Left ventricle myocardium superior (tissue), 1 donor: ENCODE measurements at regions not wholly inside any gene's neighbourhood (a gene's known extent, or its start where the extent isn't known, plus 50 kb on each side); places are given as distances from the start of the nearest gene placed in this dataset.
"Not testable (repeated sequence)": the region's sequence is repeated elsewhere in the genome, so short reads cannot be mapped to it uniquely, and the experiment has no call there.

ENCODE experiments used
- ATAC-seq: fragments of 200-7000 bp; cut with Tn5 transposase; one replicate; pipeline ENCODE4 v1.9.1; 2020; ENCODE audit warnings: mild to moderate bottlenecking, moderate library complexity
- DNase-seq: peaks from one replicate; pipeline ENCODE4 v3.0.0-alpha.2; 2020
- intact Hi-C: fragments of 100-400 bp; cut with micrococcal nuclease; formaldehyde crosslinking; loops from one replicate; pipeline ENCODE4 v1.11.0; 2022
- donor health status: DM: no; HTN: yes; CAD: no; lungs with severe emphysema.

DNA sequence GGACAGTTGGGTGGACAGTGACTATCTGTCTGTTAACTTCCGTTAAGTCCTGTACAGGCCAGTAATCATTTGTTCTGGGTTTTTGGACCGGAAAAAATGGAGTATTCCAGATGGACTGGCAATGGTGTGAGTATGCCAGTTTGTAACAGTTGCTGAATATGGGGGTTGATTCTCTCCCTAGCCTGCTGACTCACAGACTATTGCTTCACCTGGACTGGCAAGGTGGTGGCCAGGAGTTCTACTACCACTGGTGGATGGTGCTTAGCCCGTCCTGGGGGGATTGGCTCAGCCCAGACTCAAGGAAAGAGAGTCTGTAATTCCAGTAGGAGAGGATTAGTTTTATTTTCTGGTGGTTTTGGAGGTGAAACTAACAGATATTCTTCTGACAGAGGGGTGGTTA lies 343.8 kb upstream of the USP9Y start:
- no peak for DNase-seq
- ATAC-seq, result no peak
- intact Hi-C loops, result no loop called here

DNA sequence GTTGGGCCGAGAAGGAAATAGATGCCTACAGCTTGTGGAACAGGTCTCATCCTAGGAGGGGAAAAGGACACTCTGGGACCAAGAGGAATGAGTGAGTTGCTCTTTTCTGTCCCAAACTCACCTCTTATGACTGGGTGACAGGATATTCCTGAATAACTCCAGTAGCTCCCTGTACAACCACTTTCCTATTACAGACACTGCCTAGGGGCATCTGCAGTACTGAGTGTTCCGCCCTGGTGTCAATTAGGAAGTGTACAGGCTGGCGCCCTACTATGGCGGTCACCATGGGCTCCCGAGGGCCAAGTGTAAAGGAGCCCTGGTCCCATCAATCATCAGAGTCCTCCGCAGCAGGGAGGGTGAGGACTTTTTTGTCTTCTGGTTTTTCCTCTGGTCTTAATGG lies 343.4 kb upstream of the USP9Y start:
- DNase-seq, result no peak
- intact Hi-C loops, result no loop called here
- ATAC-seq, result no peak

DNA sequence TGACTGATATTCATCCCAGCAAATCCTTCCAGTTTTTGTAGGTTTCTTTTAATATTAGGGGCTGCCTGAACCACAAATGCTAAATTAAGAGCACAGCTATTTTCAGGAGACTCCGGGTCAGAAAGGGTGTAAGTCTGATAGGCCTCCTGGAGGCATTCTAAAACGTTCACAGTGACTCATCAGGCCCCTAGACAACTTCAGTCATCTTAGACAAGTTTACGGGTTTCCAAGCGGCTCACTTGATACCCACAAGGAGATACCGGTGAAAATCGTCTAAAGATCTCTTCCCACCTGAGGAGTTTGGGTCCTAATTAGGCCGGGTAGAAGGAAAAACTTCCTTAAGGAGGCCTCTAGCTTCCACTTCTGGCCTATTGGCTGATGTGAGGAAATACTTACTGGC lies 342.7 kb upstream of the USP9Y start:
- intact Hi-C loops, result no loop called here
- ATAC-seq, result no peak
- DNase-seq, result no peak

DNA sequence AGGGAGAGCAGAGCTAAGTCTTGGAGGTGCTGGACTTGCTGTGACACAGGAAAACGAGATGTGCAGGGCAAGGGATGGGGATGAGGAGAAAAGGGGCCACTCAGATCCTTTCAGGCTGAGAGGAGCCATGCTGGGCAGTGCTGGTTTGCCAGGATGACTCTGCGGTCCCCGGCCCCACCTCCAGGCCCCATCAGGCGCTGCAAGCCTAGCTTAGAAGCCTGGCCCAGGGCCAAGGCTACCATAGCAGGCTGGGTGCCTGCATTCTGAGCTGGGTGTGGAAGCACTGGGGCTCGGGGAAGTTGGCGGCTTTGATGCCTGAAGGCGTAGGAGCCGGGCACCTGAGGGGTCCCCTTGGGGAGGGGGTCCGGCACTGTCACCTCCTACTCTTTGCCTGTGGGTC lies 341.2 kb upstream of the USP9Y start:
- intact Hi-C loops, result no loop called here
- DNase-seq (peak; percentile 44), ATAC-seq (peak; percentile 67)

DNA sequence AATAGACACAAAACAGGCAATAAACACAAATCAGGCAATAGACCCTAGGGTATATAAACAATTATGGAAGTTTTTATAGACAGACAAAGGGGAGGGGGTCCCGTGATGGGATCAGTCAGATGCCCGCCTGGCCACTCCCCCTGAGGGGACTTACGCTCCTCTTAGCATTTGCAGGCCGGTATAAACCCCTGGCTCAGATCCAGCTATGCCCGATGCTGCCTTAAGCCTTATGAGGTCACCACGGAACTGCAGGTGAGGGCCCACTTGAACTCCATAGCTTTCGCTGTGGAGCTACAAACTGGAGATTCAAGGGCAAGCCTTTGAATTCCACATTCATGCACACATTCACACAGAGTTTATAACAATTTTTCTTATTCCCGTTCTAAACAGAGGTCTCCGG lies 340.5 kb upstream of the USP9Y start:
- no peak for ATAC-seq
- intact Hi-C loops, result no loop called here
- no peak for DNase-seq

DNA sequence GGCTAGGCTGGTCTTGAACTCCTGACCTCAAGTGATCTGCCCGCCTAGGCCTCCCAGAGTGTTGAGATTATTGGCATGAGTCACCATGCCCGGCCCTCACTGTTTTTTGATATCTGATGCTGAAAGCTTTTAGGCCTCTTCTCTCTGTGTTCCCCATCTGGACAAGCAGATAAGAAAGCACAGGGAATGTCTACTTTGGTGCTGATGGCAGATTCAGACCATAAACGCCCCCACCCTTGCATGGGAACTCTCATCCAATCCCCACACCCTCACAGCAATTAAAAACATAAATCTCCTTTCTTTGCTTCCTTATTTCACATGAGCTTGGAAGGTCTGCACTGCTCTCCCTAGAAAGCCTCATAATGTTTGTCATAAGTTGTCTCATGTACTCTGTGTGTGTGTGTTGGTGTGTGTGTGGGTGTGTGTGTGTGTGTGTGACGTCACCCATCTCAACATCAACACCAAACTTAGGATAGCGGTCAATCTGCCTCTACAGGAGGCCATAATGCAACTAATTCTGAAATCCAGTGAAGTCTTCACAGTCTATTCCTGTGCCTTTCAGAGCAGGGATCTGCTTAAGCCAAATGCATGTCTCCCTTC lies 335.6 kb upstream of the USP9Y start:
- ATAC-seq (no peak), DNase-seq (no peak)
- intact Hi-C loops, result no loop called here

DNA sequence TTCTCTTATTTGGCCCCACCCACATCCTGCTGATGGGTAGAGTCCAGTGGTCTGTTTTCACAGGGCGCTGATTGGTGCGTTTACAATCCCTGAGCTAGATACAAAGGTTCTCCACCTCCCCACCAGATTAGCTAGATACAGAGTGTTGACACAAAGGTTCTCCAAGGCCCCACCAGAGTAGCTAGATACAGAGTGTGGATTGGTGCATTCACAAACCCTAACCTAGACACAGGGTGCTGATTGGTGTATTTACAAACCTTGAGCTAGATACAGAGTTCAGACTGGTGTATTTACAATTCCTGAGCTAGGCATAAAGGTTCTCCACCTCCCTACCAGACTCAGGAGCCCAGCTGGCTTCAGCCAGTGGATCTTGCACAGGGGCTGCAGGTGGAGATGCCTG lies 326.4 kb upstream of the USP9Y start:
- intact Hi-C loops, ATAC-seq, DNase-seq: not testable (repeated sequence)

DNA sequence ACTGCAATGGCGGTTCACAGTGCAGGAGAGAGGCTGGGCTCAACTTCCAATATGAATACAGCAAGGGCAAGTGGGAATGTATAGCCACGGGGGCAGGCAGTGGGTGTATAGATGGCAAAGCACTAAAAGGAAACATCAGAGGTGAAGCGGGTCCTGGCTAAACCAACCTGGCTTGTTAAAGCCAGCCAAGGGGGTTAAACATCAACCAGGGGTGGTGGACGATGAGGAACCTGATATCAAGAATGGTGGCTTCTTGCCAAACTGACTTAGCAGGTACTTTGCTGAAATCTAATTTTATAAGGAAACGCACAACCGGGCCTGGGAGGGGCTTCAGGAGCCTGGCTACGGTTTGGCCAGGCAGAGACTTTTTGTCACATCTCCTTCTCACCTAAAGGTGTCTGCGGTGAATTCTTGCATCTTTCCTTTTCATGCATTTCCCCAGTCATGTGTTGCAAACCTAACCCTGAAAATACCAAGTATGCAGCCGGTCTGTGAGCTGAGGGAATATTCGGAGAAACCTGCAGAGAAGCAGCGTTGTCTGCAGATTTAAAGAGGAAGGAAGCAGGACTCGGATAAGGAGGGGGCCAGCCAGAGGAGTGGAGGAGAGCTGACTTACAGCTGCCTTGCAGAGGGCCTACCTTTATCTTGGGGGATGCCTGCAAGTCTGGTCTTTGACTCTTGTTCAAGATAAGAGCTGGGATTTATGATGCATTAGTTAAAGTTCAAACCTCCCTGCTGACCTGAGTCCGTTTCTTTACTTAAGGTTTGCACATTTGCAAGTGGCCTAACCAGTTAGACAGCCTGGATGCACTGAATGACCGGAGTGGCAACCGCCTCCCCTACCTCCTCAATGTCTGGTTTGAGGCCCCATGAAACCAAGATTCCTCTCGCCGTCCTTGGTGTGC lies 309.1 kb upstream of the USP9Y start:
- DNase-seq, intact Hi-C loops, ATAC-seq: not testable (repeated sequence)

DNA sequence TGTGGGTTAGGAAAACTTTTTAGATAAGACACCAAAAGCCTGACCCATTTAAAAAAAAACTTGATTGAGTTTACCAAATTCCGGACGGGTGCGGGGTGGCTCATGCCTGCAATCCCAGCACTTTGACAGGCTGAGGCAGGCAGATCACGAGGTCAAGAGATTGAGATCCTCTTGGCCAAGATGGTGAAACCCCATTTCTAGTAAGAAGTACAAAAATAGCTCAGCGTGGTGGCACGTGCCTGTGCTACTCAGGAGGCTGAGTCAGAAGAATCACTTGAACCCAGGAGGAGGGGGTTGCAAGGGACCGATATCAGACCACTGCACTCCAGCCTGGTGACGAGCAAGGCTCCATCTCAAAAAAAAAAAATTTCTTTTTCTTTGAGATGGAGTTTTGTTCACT lies 307.8 kb upstream of the USP9Y start:
- intact Hi-C loops, result no loop called here
- ATAC-seq (no peak), DNase-seq (no peak)

DNA sequence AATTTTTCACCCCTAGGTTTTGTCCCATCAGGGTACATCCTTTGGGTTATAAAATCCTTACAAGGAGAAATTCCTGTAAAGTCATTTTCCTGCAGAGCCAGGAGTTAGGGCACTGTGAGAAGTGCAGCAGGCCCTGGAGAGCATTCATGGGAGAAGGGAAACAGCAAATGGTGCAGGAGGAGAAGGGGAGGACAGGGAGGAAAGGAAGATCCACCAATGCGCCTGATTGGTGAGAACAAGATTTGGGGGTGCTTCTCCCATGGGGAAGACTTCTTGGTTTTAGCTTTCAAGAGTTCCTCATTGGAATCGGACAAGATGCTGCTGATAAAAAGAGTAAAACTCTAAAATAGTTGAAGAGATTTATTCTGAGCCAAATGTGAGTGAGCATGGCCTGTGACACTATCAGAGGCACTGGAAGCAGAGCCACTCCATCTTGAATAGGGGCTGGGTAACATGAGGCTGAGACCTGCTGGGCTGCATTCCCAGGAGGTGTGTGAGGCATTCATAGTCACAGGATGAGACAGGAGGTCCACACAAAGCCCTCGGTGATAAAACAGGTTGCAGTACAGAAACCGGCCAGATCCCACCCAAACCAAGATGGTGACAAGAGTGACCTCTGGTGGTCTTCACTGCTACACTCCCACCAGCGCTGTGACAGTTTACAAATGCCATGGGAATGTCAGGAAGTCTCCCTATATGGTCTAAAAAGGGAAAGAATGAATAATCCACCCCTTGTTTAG lies 305.5 kb upstream of the USP9Y start:
- ATAC-seq, intact Hi-C loops, DNase-seq: not testable (repeated sequence)

DNA sequence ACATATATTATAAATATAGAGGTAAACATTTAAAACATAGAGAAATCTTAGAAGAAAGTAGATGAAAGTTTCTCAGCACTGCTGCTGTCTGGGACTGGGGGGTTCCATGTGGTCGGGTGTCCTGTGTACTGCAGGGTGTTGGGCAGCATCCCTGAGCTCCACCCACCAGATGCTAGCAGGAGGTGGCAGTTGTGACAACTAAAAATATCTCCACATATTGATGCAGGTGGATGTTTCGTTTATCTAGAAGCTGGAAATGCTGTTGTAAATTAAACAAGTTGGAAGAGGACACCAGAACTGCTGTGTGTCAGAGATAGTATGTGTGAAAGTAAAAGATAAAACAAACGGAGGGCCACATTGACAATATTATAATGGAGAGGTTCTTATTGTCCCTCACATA lies 297.1 kb upstream of the USP9Y start:
- ATAC-seq, result no peak
- DNase-seq, result no peak
- intact Hi-C loops, result no loop called here

DNA sequence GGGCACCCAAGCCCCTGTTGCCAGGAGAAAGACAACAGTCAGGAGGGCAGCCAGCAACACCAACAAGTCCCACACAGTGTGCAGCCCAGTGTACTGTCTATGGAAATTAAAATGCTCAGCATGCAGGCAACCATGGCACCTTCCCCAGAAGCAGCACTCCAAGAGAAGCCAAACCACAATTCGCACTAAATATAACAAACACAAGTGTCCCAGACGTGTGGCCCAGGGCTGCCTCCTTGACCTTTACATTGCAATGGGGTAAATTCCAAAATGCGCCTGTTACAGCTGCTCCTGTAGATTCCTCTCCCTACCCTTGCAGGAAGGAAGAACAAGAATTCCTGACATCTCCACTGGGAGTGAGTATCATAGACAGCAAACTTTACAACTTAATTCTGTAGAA lies 292.8 kb upstream of the USP9Y start:
- ATAC-seq (no peak), DNase-seq (no peak)
- intact Hi-C loops, result no loop called here

DNA sequence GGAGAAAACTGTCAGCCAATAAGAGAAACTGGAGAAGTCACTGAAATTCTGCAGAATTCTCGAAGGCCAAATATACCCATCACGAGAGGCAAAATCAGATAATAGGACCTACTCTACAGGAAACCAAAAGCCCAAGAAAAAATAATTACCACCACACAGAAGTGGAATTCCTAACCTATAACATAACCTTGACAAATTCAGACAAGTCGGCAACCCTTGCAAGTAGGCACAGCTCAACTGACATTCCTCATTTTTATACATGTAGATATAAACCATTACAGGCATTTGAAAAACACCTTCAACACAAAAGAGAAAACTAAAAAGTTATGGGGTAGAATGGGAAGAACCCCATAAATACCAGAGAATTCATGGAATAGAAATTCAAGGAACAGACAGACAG lies 290.3 kb upstream of the USP9Y start:
- no peak for ATAC-seq
- no peak for DNase-seq
- intact Hi-C loops, result no loop called here

DNA sequence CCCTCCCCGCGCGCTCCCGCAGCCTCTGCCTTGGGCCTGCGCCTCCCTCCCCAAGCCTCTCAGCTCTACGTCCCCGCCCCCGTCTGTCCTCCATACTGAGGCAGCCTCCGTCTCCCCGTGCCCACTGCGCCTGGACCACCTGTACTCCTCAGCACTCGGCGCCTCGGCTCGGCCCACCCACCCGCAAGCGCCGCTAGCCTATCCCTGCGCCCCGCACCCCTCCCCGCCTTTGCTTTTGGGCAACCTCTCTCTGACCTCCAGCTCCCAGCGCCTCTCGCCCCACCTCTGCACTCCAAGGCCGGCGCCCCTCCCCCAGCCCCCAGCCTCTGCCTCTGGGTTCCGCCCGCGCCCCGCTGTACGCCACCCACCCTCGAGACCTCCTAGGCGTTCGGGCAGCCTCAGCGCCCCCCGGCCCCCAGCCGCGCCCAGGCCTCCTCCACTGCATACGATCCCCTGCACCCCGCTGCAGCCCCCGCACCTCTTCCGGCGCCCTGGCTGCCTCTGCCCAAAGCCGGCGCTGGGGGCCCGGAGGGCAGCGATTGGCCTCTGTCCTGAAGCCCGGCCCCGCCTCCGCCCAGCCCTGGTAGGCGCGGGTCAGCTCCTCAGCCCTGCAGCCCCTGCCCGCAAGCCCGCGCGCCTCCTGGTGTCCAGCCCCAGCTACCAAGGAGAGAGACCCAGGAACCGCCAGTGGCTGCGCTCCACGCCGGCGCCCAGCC lies 279.8 kb upstream of the USP9Y start:
- intact Hi-C loops, result no loop called here
- ATAC-seq (peak; percentile 98), DNase-seq (peak; percentile 67)

DNA sequence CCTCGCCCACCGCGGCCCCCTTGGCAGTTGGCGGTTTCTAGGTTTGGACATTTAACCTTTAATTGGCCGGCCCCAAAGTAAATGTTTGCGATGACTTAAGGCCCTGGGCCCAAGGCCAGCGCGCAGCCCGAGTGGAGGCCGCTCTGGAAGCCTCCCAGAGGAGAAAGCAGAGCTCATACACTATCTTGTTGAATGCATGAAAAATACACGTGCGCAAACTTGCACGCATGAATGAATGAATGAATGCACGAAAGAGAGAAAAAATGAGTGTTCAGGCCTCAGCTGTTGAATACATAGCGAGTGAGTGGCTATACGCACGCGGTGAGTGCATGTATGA lies 279.3 kb upstream of the USP9Y start:
- no peak for DNase-seq
- ATAC-seq, result peak; percentile 16
- intact Hi-C loops, result no loop called here

DNA sequence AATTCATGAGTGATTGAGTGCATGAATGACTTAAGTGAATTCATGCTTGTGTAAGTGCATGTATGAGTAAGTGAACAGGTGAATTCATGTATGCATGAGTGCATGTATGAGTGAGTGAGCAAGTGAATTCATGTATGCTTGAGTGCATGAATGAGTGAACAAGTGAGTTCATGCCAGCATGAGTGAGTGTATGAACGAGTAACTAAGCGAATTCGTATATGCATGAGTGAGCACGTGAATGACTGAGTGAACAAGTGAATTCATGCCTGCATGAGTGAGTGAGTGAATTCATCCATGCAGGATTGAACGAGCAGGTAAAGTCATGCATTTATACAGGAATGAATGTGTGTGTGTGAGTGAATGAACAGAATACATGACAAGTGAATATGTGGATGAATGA lies 278.5 kb upstream of the USP9Y start:
- no peak for ATAC-seq
- DNase-seq, result no peak
- intact Hi-C loops, result no loop called here

DNA sequence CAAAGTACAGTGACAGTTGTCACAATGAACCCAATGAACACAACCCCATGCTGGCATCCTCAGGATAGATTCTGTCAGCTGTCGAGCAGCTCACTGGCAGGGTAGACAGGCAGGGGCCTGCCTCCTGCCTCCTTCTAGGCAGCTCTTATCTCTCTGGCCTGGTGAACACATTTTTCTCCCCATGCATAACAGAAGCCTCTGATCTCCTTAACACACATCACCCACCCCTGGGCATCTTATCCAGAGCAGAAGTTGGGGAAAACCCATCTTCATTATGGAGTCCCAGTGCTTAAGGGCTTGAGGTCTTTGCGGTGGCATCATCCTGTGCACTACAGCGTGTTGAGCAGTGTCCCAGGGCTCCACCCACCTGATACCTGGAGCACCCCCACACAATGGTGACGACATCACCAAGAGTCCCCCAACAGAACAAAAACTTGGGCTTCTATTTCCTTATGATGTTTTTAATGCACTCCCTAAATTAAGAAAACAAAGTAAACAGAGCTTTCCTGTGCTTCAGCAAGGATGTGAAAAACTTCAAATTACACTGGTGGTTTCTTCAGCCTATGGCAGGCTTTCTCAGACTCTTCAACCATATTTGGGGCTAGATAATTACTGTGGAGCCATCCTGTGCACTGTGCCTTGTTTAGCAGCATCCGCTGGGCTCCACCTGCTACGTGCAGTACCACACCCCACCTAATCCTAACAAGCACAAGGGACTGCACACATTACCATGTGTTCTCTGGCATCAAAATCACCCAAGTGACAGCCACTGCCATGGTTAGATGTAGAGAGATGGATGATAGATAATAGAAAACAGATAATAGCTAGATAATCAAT lies 277.4 kb upstream of the USP9Y start:
- DNase-seq (no peak), ATAC-seq (no peak)
- intact Hi-C loops, result no loop called here

DNA sequence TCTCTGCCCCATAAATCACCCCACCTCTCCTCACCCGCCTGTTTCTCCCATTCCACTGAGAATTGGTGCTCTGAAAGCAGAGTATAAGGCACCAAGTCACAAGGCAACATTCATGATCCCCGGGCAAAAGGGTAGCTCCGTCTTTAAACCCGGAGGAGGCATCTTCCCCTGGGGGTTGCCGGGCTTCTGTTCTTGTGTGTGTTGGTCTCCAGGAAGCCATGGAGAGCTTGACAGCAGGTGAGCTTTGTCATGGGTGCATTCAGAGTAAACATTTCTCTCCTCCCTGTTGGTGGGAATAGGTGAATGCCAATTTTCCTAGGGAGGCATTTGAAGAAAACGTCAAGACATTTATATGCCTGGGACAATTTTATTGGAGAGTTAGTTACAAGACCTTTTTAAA lies 275.5 kb upstream of the USP9Y start:
- intact Hi-C loops, result no loop called here
- no peak for DNase-seq
- ATAC-seq, result no peak

DNA sequence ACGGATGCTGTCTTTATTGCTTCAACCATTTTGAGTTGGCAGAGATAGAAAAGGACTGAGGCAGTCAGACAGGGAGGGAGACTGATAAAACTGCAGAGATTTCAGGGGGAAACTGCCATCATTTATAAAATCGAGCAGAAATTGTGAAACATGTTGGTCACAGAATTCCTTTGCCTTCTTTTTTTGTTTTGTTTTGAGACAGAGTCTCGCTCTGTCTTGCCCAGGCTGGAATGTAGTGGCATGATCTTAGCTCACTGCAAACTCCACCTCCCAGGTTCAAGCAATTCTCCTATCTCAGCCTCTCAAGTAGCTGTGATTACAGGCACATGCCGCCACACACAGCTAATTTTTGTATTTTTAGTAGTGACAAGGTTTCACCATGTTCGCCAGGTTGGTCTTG lies 273.7 kb upstream of the USP9Y start:
- intact Hi-C loops, result no loop called here
- DNase-seq, result no peak
- ATAC-seq, result no peak
